ENCODE measurements at regions not wholly inside any gene's neighbourhood (a gene's known extent, or its start where the extent isn't known, plus 50 kb on each side); places are given as distances from the start of the nearest gene placed in this dataset.

GRCh38 chr18:34633368-34633767 lies 76.7 kb upstream of the DTNA start:
- H3K27me3 ChIP-seq (ENCODE audit: insufficient read depth) = no peaks in the 10 kb centered on the region
- no peak overlapping the region for H2AFZ ChIP-seq
- Mint-ChIP-seq H3K4me3 (no peak overlapping the region), H3K36me3 (ENCODE audit: low read depth) (no peaks in the 10 kb centered on the region), H3K27me3 (ENCODE audit: insufficient read depth, low read depth, poor library complexity) (peaks cover 2% of the 10 kb centered on the region), H3K4me1 (peaks cover 3% of the 10 kb centered on the region; the same call in 1 of the 3 replicates), H3K9me3 (no peaks in the 10 kb centered on the region), H3K27ac (no peak overlapping the region)
- TF ChIP-seq POLR2AphosphoS5 (IDR thresholded peaks at IDR 0.05; ENCODE audit: low read depth) = no peak
- TF ChIP-seq, protein P1, sequence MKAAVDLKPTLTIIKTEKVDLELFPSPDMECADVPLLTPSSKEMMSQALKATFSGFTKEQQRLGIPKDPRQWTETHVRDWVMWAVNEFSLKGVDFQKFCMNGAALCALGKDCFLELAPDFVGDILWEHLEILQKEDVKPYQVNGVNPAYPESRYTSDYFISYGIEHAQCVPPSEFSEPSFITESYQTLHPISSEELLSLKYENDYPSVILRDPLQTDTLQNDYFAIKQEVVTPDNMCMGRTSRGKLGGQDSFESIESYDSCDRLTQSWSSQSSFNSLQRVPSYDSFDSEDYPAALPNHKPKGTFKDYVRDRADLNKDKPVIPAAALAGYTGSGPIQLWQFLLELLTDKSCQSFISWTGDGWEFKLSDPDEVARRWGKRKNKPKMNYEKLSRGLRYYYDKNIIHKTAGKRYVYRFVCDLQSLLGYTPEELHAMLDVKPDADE (IDR thresholded peaks at IDR 0.05) = no peak
- no peak for TF ChIP-seq EZH2 (IDR thresholded peaks at IDR 0.05; ENCODE audit: low read depth, unreplicated experiment)
- no peak for TF ChIP-seq EZH2phosphoT487 (IDR thresholded peaks at IDR 0.05; ENCODE audit: unreplicated experiment)
- TF ChIP-seq CTCF (conservative IDR thresholded peaks at IDR 0.05; ENCODE audit: low read depth in 2 of 2) = no peak
- no peak for TF ChIP-seq JUNB (IDR thresholded peaks at IDR 0.05; ENCODE audit: unreplicated experiment)
- TF ChIP-seq NANOG (IDR thresholded peaks at IDR 0.05; ENCODE audit: borderline replicate concordance) = no peak
- TF ChIP-seq STAT1 (IDR thresholded peaks at IDR 0.05; ENCODE audit: unreplicated experiment) = no peak
- no peak for TF ChIP-seq ZNF114 (CRISPR knock-in tag; IDR thresholded peaks at IDR 0.05)
- DNase-seq (ENCODE audit: low spot score) (no peak), ATAC-seq (no peak)
- no peak overlapping the region for H3K4me2 ChIP-seq
- H4K20me1 ChIP-seq (replicated peaks; ENCODE audit: insufficient read depth) = no peaks in the 10 kb centered on the region
- no peaks in the 10 kb centered on the region for H3K36me3 ChIP-seq (ENCODE audit: insufficient read depth)
- no peak overlapping the region for H3K4me3 ChIP-seq
- peaks cover 4% of the 10 kb centered on the region; the same call in 1 of the 2 replicates for H3K4me1 ChIP-seq (ENCODE audit: insufficient read depth)
- H3K9me2 ChIP-seq (ENCODE audit: insufficient read depth) = no peaks in the 10 kb centered on the region
- H3K27ac ChIP-seq (ENCODE audit: low read depth) = no peak overlapping the region
- H3K79me2 ChIP-seq (replicated peaks; ENCODE audit: insufficient read depth) = no peaks in the 10 kb centered on the region
- no peaks in the 10 kb centered on the region for H3F3A ChIP-seq (replicated peaks; ENCODE audit: low read depth)

- Histone ChIP-seq H3K4me1 (ENCODE audit: insufficient read depth) (peaks cover 27% of the 10 kb centered on the region), H3K27me3 (ENCODE audit: insufficient read depth) (no peaks in the 10 kb centered on the region), H3K79me2 (replicated peaks; ENCODE audit: insufficient read depth) (no peaks in the 10 kb centered on the region), H4K20me1 (replicated peaks; ENCODE audit: insufficient read depth) (no peaks in the 10 kb centered on the region), H3F3A (replicated peaks; ENCODE audit: low read depth) (no peaks in the 10 kb centered on the region), H3K9me2 (ENCODE audit: insufficient read depth) (no peaks in the 10 kb centered on the region), H3K4me3 (no peak overlapping the region), H3K27ac (ENCODE audit: low read depth) (no peak overlapping the region), H3K4me2 (no peak overlapping the region), H2AFZ (no peak overlapping the region), H3K36me3 (ENCODE audit: insufficient read depth) (no peaks in the 10 kb centered on the region)
- no peak for DNase-seq (ENCODE audit: low spot score)
- no peaks in the 10 kb centered on the region for H3K9me3 Mint-ChIP-seq
- 0 out of 2 replicates have a peak overlapping the region, but pooled peaks have one; percentile 41 for H3K27ac Mint-ChIP-seq
- peaks cover 17% of the 10 kb centered on the region; the same call in 2 of the 3 replicates for H3K4me1 Mint-ChIP-seq
- H3K27me3 Mint-ChIP-seq (ENCODE audit: insufficient read depth, low read depth, poor library complexity) = peaks cover 2% of the 10 kb centered on the region
- no peak for ATAC-seq
- H3K36me3 Mint-ChIP-seq (ENCODE audit: low read depth) = no peaks in the 10 kb centered on the region
- no peak for TF ChIP-seq NANOG (IDR thresholded peaks at IDR 0.05; ENCODE audit: borderline replicate concordance)
- no peak for TF ChIP-seq JUNB (IDR thresholded peaks at IDR 0.05; ENCODE audit: unreplicated experiment)
- TF ChIP-seq EZH2 (IDR thresholded peaks at IDR 0.05; ENCODE audit: low read depth, unreplicated experiment) = no peak
- TF ChIP-seq, protein P2, sequence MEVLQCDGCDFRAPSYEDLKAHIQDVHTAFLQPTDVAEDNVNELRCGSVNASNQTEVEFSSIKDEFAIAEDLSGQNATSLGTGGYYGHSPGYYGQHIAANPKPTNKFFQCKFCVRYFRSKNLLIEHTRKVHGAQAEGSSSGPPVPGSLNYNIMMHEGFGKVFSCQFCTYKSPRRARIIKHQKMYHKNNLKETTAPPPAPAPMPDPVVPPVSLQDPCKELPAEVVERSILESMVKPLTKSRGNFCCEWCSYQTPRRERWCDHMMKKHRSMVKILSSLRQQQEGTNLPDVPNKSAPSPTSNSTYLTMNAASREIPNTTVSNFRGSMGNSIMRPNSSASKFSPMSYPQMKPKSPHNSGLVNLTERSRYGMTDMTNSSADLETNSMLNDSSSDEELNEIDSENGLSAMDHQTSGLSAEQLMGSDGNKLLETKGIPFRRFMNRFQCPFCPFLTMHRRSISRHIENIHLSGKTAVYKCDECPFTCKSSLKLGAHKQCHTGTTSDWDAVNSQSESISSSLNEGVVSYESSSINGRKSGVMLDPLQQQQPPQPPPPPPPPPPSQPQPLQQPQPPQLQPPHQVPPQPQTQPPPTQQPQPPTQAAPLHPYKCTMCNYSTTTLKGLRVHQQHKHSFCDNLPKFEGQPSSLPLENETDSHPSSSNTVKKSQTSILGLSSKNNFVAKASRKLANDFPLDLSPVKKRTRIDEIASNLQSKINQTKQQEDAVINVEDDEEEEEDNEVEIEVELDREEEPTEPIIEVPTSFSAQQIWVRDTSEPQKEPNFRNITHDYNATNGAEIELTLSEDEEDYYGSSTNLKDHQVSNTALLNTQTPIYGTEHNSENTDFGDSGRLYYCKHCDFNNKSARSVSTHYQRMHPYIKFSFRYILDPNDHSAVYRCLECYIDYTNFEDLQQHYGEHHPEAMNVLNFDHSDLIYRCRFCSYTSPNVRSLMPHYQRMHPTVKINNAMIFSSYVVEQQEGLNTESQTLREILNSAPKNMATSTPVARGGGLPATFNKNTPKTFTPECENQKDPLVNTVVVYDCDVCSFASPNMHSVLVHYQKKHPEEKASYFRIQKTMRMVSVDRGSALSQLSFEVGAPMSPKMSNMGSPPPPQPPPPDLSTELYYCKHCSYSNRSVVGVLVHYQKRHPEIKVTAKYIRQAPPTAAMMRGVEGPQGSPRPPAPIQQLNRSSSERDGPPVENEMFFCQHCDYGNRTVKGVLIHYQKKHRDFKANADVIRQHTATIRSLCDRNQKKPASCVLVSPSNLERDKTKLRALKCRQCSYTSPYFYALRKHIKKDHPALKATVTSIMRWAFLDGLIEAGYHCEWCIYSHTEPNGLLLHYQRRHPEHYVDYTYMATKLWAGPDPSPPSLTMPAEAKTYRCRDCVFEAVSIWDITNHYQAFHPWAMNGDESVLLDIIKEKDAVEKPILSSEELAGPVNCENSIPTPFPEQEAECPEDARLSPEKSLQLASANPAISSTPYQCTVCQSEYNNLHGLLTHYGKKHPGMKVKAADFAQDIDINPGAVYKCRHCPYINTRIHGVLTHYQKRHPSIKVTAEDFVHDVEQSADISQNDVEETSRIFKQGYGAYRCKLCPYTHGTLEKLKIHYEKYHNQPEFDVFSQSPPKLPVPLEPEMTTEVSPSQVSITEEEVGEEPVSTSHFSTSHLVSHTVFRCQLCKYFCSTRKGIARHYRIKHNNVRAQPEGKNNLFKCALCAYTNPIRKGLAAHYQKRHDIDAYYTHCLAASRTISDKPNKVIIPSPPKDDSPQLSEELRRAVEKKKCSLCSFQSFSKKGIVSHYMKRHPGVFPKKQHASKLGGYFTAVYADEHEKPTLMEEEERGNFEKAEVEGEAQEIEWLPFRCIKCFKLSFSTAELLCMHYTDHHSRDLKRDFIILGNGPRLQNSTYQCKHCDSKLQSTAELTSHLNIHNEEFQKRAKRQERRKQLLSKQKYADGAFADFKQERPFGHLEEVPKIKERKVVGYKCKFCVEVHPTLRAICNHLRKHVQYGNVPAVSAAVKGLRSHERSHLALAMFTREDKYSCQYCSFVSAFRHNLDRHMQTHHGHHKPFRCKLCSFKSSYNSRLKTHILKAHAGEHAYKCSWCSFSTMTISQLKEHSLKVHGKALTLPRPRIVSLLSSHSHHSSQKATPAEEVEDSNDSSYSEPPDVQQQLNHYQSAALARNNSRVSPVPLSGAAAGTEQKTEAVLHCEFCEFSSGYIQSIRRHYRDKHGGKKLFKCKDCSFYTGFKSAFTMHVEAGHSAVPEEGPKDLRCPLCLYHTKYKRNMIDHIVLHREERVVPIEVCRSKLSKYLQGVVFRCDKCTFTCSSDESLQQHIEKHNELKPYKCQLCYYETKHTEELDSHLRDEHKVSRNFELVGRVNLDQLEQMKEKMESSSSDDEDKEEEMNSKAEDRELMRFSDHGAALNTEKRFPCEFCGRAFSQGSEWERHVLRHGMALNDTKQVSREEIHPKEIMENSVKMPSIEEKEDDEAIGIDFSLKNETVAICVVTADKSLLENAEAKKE (CRISPR knock-in tag; IDR thresholded peaks at IDR 0.05) = no peak
- H3K4me3 Mint-ChIP-seq = no peak overlapping the region
These were observed 72.8 kb upstream of the DTNA start for GRCh38 chr18:34637094-34637801.

All from GM23338 (cell line).